ENCODE measurements at regions not wholly inside any gene's neighbourhood (a gene's known extent, or its start where the extent isn't known, plus 50 kb on each side); places are given as distances from the start of the nearest gene placed in this dataset.

GRCh38 chrX:45360571-45360970 is 159.9 kb upstream of the DIPK2B start:
- TF ChIP-seq CTCF (IDR thresholded peaks at IDR 0.05; ENCODE audit: low read length) (no peak), EZH2 (IDR thresholded peaks at IDR 0.05; ENCODE audit: borderline replicate concordance, low read length) (no peak)

Data from OCI-LY1 (cell line).